ENCODE measurements at regions not wholly inside any gene's neighbourhood (a gene's known extent, or its start where the extent isn't known, plus 50 kb on each side); places are given as distances from the start of the nearest gene placed in this dataset.

- TF ChIP-seq POLR2A (IDR thresholded peaks at IDR 0.05; ENCODE audit: low read length) (no peak), GATA1 (IDR thresholded peaks at IDR 0.05; ENCODE audit: low read depth, low read length) (no peak)
Measured at GRCh38 chr5:6244339-6244714, 134.0 kb downstream of the MED10 start.

Measured in erythroblast (primary cell).